ENCODE measurements at regions not wholly inside any gene's neighbourhood (a gene's known extent, or its start where the extent isn't known, plus 50 kb on each side); places are given as distances from the start of the nearest gene placed in this dataset.

- TF ChIP-seq CTCF (conservative IDR thresholded peaks at IDR 0.05; ENCODE audit: low read depth, low read length), result no peak
- no peak for DNase-seq (ENCODE audit: low read depth)
- H3K4me3 ChIP-seq (ENCODE audit: low read length), result no peak overlapping the region
Measured at GRCh38 chr10:43969506-43969905, 320.8 kb upstream of the ZNF32 start.

- no peak overlapping the region for H3K4me3 ChIP-seq (ENCODE audit: low read length)
- DNase-seq (ENCODE audit: low read depth), result no peak
- no peak for TF ChIP-seq CTCF (conservative IDR thresholded peaks at IDR 0.05; ENCODE audit: low read depth, low read length)
Measured at GRCh38 chr10:43968961-43969360, 320.3 kb upstream of the ZNF32 start.

- no peak overlapping the region for H3K4me3 ChIP-seq (ENCODE audit: low read length)
- no peak for DNase-seq (ENCODE audit: low read depth)
- no peak for TF ChIP-seq CTCF (conservative IDR thresholded peaks at IDR 0.05; ENCODE audit: low read depth, low read length)
Measured at GRCh38 chr10:43968076-43968475, 319.4 kb upstream of the ZNF32 start.

GRCh38 chr10:43966571-43966965 is 317.9 kb upstream of the ZNF32 start:
- no peak overlapping the region for H3K4me3 ChIP-seq (ENCODE audit: low read length)
- DNase-seq (ENCODE audit: low read depth), result no peak
- TF ChIP-seq CTCF (conservative IDR thresholded peaks at IDR 0.05; ENCODE audit: low read depth, low read length), result no peak

GRCh38 chr10:43965918-43966570 is 317.4 kb upstream of the ZNF32 start:
- no peak for DNase-seq (ENCODE audit: low read depth)
- no peak for TF ChIP-seq CTCF (conservative IDR thresholded peaks at IDR 0.05; ENCODE audit: low read depth, low read length)
- no peak overlapping the region for H3K4me3 ChIP-seq (ENCODE audit: low read length)

GRCh38 chr10:43965033-43965917 is 316.6 kb upstream of the ZNF32 start:
- H3K4me3 ChIP-seq (ENCODE audit: low read length), result no peak overlapping the region
- DNase-seq (ENCODE audit: low read depth), result no peak
- TF ChIP-seq CTCF (conservative IDR thresholded peaks at IDR 0.05; ENCODE audit: low read depth, low read length), result no peak

GRCh38 chr10:43964486-43964885 is 315.8 kb upstream of the ZNF32 start:
- TF ChIP-seq CTCF (conservative IDR thresholded peaks at IDR 0.05; ENCODE audit: low read depth, low read length), result no peak

More at GRCh38 chr10:43964486-43964885, 315.8 kb upstream of the ZNF32 start:
- no peak for DNase-seq (ENCODE audit: low read depth)
- H3K4me3 ChIP-seq (ENCODE audit: low read length), result no peak overlapping the region
